Islet of Langerhans (tissue), 1 donor: ENCODE measurements at regions not wholly inside any gene's neighbourhood (a gene's known extent, or its start where the extent isn't known, plus 50 kb on each side); places are given as distances from the start of the nearest gene placed in this dataset.
A peak's percentile ranks its signal among the peaks of the same experiment; 100 is the strongest.
"Not testable (repeated sequence)": the region's sequence is repeated elsewhere in the genome, so short reads cannot be mapped to it uniquely, and the experiment has no call there.

Experiments
- FAIRE-seq: peaks from one replicate; lab custom pipeline; 2011; peaks lifted over from hg19 to GRCh38; lab: Jason Lieb, UNC

GRCh38 chr4:190118519-190118918, 54.2 kb downstream of the DBET start:
- FAIRE-seq, result not testable (repeated sequence)

GRCh38 chr4:190119474-190119873, 54.1 kb upstream of the DUX4 start:
- not testable (repeated sequence) for FAIRE-seq

GRCh38 chr4:190120111-190120514, 53.5 kb upstream of the DUX4 start:
- FAIRE-seq, result not testable (repeated sequence)

- FAIRE-seq, result not testable (repeated sequence)
Observed at GRCh38 chr4:190120537-190121001, 53.0 kb upstream of the DUX4 start.

GRCh38 chr4:190121076-190121671, 52.4 kb upstream of the DUX4 start:
- not testable (repeated sequence) for FAIRE-seq

GRCh38 chr4:190121759-190122158, 51.8 kb upstream of the DUX4 start:
- FAIRE-seq, result no peak

- peak; percentile 94 for FAIRE-seq
Observed at GRCh38 chr4:190122161-190123142, 51.1 kb upstream of the DUX4 start.
